Nephron progenitor cell (in vitro differentiated cells): ENCODE measurements at regions not wholly inside any gene's neighbourhood (a gene's known extent, or its start where the extent isn't known, plus 50 kb on each side); places are given as distances from the start of the nearest gene placed in this dataset.

Experiments used
- DNase-seq: peaks from one replicate; pipeline ENCODE4 v3.0.0; 2021
- H3K27ac Mint-ChIP-seq: 2 replicates; pipeline ENCODE4 v1.8.0; 2021; ENCODE audit warnings: mild to moderate bottlenecking, moderate library complexity, mixed read lengths
- H3K27me3 Mint-ChIP-seq: 2 replicates; pipeline ENCODE4 v1.8.0; 2021; ENCODE audit warnings: mild to moderate bottlenecking, low read depth, mixed read lengths; ENCODE audit not compliant: poor library complexity
- H3K36me3 Mint-ChIP-seq: 2 replicates; pipeline ENCODE4 v1.8.0; 2021; ENCODE audit warnings: low read depth, mixed read lengths
- H3K4me1 Mint-ChIP-seq: 2 replicates; pipeline ENCODE4 v1.8.0; 2021; ENCODE audit warnings: mixed read lengths
- H3K4me3 Mint-ChIP-seq: 2 replicates; pipeline ENCODE4 v1.8.0; 2021; ENCODE audit warnings: mild to moderate bottlenecking, moderate library complexity, mixed read lengths
- H3K9me3 Mint-ChIP-seq: 2 replicates; pipeline ENCODE4 v1.8.0; 2021; ENCODE audit warnings: mild to moderate bottlenecking, moderate library complexity, mixed read lengths
- TF ChIP-seq, protein P1 (sequence below): fragments of 200-600 bp; sonication (generic); IDR thresholded peaks from 2 replicates; pipeline ENCODE4 v1.5.0; 2021; ENCODE audit warnings: antibody characterized with exemption

DNA sequence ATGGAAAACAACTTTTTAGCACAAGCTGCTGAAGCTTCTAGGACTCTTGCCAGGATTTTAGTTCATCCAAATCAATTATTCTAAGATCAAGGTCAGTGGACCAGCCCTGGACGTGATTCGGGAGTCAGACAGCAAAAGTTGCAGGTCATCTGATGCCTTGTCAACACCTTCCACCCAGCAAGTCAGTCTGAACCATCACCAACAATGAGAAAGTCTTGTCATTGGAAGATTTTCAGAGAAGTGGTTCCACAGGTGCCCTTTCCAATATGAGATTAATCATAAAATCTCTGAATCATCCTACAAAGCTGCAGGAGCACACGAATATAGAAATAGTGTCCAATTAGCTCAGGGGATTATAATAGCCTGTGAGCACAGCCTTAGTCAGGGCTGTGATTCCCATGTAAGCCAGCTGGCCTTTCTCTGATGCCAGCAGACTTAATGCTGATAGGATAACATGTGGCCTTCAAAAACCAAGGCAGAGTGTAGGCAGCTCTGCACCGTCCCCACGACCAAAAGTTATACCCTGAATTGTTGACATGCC is 445.0 kb upstream of the TRPC7 start:
- DNase-seq: no peak
- Mint-ChIP-seq H3K36me3 (no peaks in the 10 kb centered on the region), H3K4me1 (no peaks in the 10 kb centered on the region), H3K27ac (no peak overlapping the region), H3K9me3 (no peaks in the 10 kb centered on the region), H3K4me3 (no peak overlapping the region), H3K27me3 (peaks cover 4% of the 10 kb centered on the region)
- TF ChIP-seq, protein P1, sequence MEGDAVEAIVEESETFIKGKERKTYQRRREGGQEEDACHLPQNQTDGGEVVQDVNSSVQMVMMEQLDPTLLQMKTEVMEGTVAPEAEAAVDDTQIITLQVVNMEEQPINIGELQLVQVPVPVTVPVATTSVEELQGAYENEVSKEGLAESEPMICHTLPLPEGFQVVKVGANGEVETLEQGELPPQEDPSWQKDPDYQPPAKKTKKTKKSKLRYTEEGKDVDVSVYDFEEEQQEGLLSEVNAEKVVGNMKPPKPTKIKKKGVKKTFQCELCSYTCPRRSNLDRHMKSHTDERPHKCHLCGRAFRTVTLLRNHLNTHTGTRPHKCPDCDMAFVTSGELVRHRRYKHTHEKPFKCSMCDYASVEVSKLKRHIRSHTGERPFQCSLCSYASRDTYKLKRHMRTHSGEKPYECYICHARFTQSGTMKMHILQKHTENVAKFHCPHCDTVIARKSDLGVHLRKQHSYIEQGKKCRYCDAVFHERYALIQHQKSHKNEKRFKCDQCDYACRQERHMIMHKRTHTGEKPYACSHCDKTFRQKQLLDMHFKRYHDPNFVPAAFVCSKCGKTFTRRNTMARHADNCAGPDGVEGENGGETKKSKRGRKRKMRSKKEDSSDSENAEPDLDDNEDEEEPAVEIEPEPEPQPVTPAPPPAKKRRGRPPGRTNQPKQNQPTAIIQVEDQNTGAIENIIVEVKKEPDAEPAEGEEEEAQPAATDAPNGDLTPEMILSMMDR: no peak

DNA sequence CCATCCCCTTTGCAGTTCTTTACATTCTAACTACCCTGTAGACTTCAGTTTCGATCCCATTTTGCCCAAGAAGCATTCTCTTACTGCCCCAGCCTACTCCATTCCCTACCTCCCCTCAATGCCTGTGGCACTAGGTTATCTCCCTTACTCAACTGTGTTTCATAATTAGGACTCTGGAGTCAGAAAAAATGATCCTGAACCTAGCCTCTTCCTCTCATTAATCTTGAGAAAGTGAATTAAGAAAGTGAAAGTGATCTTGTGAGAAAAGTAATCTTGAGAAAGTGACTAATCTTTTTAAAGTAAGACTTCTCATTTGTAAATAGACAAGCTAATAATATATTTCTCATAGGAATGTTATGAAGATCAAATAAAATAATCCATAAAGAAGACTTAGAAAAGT is 444.0 kb upstream of the TRPC7 start:
- H3K4me1 Mint-ChIP-seq: no peaks in the 10 kb centered on the region
- no peak overlapping the region for H3K4me3 Mint-ChIP-seq
- H3K36me3 Mint-ChIP-seq: no peaks in the 10 kb centered on the region
- H3K9me3 Mint-ChIP-seq: no peaks in the 10 kb centered on the region
- no peak for DNase-seq
- H3K27me3 Mint-ChIP-seq: peaks cover 4% of the 10 kb centered on the region
- TF ChIP-seq, protein P1: no peak
- H3K27ac Mint-ChIP-seq: no peak overlapping the region

DNA sequence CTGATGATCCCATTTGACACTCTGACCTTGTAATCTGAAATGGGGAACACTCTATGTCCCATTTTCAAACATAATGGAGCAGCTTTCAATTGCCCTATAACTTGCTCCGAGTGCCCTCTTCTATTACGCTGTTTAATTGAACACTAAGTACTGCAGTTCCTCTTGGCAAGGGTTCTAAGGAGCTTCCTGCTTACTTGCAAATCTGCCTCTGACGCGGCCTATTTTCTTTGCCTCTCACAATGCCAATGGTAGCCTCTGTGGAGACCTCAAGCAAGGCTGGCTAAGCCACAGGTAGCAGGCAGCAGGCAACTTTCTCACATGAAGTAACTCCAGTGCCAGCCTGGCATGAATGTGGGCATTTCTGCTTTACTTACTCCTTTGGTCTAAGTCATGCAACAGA is 443.4 kb upstream of the TRPC7 start:
- TF ChIP-seq, protein P1: no peak
- Mint-ChIP-seq H3K36me3 (no peaks in the 10 kb centered on the region), H3K27me3 (peaks cover 6% of the 10 kb centered on the region), H3K4me3 (no peak overlapping the region), H3K27ac (no peak overlapping the region), H3K9me3 (no peaks in the 10 kb centered on the region), H3K4me1 (no peaks in the 10 kb centered on the region)
- DNase-seq: no peak

- H3K27ac Mint-ChIP-seq: no peak overlapping the region
These were observed 440.1 kb upstream of the TRPC7 start for GRCh38 chr5:136805466-136805865.

GRCh38 chr5:136802383-136802782 is 437.0 kb upstream of the TRPC7 start:
- Mint-ChIP-seq H3K4me1 (no peaks in the 10 kb centered on the region), H3K4me3 (no peak overlapping the region), H3K9me3 (no peaks in the 10 kb centered on the region), H3K36me3 (no peaks in the 10 kb centered on the region), H3K27ac (no peak overlapping the region), H3K27me3 (peaks cover 7% of the 10 kb centered on the region)
- DNase-seq: no peak
- TF ChIP-seq, protein P1: peak; percentile 17

More at GRCh38 chr5:136805466-136805865, 440.1 kb upstream of the TRPC7 start:
- no peaks in the 10 kb centered on the region for H3K36me3 Mint-ChIP-seq
- peaks cover 8% of the 10 kb centered on the region for H3K27me3 Mint-ChIP-seq
- no peaks in the 10 kb centered on the region for H3K4me1 Mint-ChIP-seq
- H3K9me3 Mint-ChIP-seq: no peaks in the 10 kb centered on the region
- H3K4me3 Mint-ChIP-seq: no peak overlapping the region
- DNase-seq: no peak
- TF ChIP-seq, protein P1: no peak

GRCh38 chr5:136799806-136800372 is 434.5 kb upstream of the TRPC7 start:
- no peaks in the 10 kb centered on the region for H3K36me3 Mint-ChIP-seq
- DNase-seq: no peak
- H3K4me3 Mint-ChIP-seq: no peak overlapping the region
- no peaks in the 10 kb centered on the region for H3K4me1 Mint-ChIP-seq
- no peaks in the 10 kb centered on the region for H3K9me3 Mint-ChIP-seq
- no peak overlapping the region for H3K27ac Mint-ChIP-seq
- TF ChIP-seq, protein P1: no peak
- peaks cover 7% of the 10 kb centered on the region for H3K27me3 Mint-ChIP-seq
